Myocyte (in vitro differentiated cells): ENCODE measurements at regions not wholly inside any gene's neighbourhood (a gene's known extent, or its start where the extent isn't known, plus 50 kb on each side); places are given as distances from the start of the nearest gene placed in this dataset.

Experiments used
- DNase-seq: peaks from one replicate; pipeline ENCODE4 v3.0.0-alpha.2; 2012; ENCODE audit warnings: low read depth

DNA sequence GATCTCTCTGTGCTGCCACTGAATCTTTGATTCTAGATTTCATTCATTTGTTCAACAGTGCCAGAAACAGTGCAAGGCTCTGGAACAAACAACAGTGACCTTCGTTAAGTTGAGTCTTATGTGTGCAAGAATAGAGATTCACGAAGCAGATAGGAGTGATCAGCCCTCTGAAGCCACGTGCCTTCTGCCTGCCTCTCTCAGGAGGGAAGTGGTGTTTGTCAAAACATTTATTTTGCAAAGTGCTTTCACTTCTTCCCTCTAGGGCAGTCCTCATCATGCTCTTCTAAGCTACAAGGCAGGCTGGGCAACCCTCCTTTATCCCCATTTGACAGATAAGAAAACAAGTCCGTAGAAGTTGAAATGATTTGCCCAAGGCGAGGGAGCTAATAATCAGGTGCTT is 204.3 kb downstream of the TFAP2C start:
- DNase-seq, result no peak

GRCh38 chr20:56835829-56836550 is 206.9 kb downstream of the TFAP2C start:
- DNase-seq, result no peak

DNA sequence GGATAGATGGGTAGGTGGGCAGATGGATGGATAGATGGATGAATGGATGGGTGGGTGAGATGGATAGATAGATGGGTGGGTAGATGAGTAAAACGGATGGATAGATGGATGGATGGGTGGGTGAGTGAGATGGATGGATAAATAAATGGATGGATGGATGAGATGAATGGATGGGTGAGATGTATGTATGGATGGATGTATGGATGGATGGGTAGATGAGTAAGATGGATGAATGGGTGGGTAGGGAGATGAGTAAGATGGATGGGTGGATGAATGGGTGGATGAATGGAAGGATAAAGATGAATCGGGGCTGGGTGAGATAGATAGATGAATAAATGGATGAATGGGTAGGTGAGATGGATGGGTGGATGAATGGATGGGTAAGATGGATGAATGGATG is 210.1 kb downstream of the TFAP2C start:
- DNase-seq, result no peak

- DNase-seq, result no peak
Observed at GRCh38 chr20:56839786-56840185, 210.7 kb downstream of the TFAP2C start.

DNA sequence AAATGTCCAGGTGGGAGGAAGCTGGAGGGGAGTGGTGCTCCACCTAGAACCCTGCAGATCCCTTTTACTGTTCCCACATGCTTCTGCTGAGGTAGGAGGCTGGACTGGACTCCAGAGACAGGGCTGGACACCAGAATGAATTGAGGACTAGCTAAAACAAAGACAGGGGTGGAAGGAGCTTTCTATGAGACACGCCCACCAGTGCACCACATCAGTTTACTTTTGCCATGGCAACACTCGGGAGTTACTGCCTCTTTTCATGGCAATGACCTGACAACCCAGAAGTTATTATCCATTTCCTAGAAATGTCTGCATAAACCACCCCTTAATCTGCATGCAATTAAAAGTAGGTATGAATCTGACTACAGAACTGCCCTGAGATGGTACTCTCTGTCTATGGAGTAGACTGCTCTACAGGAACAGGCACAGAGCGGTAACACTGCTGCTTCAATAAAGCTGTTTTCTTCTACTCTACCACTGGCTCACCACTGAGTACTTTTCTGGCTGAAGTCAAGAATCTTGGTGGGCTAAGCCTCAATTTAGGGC is 211.7 kb downstream of the TFAP2C start:
- no peak for DNase-seq

GRCh38 chr20:56841346-56841908 is 212.3 kb downstream of the TFAP2C start:
- no peak for DNase-seq

- no peak for DNase-seq
Observed at GRCh38 chr20:56842056-56842455, 212.9 kb downstream of the TFAP2C start.

- DNase-seq, result no peak
Observed at GRCh38 chr20:56843386-56843785, 214.3 kb downstream of the TFAP2C start.

DNA sequence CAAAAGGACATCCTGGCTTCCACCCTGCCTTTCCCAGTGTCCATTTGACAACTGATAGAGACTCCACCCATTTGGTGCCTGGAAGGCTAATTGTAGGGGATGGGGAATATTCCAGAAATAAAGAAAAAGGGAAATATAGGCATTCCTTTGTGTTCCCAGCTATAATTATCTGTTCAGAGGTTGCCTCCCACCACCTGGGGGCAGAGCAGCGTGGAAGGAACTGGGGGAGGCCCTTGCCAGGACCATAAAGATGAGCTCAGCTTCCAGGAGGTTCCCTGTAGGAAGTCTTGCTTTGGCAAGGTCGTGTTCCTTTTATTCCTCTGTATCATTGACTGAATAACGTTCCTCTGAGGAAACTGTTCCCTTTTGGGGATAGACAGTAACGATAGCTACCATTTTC is 214.7 kb downstream of the TFAP2C start:
- DNase-seq, result no peak

GRCh38 chr20:56845546-56846086 is 216.5 kb downstream of the TFAP2C start:
- no peak for DNase-seq

DNA sequence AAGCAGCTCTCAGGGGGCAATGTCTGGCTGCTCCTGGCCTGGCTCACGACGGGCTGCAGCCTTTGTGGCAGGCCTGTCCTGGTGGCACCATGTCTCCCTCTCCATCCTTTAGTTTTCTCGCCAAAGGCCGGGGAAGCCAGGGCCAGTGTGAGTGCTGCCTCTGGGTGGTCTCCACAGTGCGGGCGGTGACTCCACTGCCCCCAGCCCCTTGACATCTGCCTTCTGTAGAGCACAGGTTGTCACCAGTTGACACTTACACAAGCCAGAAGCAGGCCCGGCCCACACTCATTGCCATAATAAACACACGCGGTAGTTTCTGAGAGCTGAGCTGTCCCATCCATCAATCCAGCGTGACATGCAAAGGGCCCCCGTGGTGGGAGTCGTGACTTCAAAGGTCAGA is 219.5 kb downstream of the TFAP2C start:
- no peak for DNase-seq

DNA sequence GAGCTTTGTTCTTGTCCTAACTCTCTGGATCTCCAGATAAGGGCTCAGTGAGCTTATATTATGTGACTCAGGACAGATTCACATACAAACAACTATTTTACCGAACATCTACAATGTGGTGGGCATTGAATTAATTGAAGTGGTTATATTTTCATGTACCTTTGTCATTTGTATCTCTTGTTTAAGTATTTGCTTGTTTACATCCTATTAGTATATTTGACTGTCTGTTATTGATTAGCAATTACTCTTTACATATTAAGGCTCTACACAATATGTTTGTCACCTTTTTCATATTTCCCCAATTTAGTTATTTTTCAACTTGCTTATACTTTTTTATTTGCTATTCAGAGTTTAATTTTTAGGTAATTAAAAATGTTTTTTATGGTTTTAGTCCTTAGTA is 222.4 kb downstream of the TFAP2C start:
- DNase-seq, result no peak

GRCh38 chr20:56855708-56856107 is 226.6 kb downstream of the TFAP2C start:
- DNase-seq, result no peak

GRCh38 chr20:56857950-56858349 is 228.8 kb downstream of the TFAP2C start:
- no peak for DNase-seq

- no peak for DNase-seq
Observed at GRCh38 chr20:56859039-56859800, 230.1 kb downstream of the TFAP2C start.

DNA sequence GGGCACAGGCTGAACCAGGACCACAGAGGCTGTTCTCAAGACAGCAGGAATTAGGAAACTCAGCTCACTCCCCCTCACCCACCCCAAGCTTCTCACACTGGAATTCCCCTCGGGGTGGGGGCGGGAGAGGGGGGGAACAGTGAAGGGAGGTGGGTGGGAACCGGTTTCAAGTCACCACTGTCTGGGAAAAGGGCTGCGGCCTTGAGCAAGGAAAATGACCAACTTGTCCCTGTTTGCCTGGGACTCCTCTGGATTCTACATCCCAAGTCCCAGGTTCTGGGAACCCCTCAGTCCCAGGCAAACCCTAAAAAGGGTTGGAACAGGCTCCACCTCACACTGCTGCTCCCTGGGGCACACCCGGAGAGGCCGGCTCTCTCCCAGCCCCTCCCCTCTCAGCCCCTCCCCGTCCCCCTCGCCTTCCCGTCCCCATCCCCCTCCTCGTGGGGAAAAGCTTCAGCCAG is 230.7 kb downstream of the TFAP2C start:
- no peak for DNase-seq

GRCh38 chr20:56860413-56860812 is 231.3 kb downstream of the TFAP2C start:
- DNase-seq, result no peak

DNA sequence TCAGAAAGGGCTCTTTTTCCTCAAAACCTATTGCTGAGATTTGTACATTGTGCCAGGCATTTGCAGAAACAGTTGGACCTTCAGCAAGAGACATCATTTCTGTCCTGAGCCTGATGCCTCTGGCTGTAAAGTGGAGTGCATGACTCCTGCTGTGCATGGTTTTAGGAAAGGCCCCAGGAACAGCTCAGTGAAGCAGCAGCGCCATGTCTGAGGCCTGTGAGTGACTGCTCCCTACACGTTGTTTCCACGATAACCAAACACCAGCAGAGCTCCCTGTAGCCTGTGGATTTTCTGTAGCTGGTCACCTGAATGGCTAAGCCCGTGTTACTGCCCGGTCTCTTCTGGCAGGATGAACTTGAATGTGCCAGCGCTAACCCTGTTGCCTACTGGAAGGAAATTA is 232.5 kb downstream of the TFAP2C start:
- DNase-seq, result no peak

- no peak for DNase-seq
Observed at GRCh38 chr20:56865055-56865454, 235.9 kb downstream of the TFAP2C start.

- DNase-seq, result no peak
Observed at GRCh38 chr20:56867128-56867527, 238.0 kb downstream of the TFAP2C start.

GRCh38 chr20:56868746-56869145 is 239.6 kb downstream of the TFAP2C start:
- DNase-seq, result no peak

GRCh38 chr20:56870271-56870670 is 241.2 kb downstream of the TFAP2C start:
- no peak for DNase-seq
